ENCODE measurements at regions not wholly inside any gene's neighbourhood (a gene's known extent, or its start where the extent isn't known, plus 50 kb on each side); places are given as distances from the start of the nearest gene placed in this dataset.
"Not testable (repeated sequence)": the region's sequence is repeated elsewhere in the genome, so short reads cannot be mapped to it uniquely, and the experiment has no call there.

- ATAC-seq: not testable (repeated sequence)
Measured at GRCh38 chr14:105923520-105924191, 397.3 kb downstream of the TMEM121 start.

GRCh38 chr14:105924951-105925591 lies 398.7 kb downstream of the TMEM121 start:
- ATAC-seq: no peak

DNA sequence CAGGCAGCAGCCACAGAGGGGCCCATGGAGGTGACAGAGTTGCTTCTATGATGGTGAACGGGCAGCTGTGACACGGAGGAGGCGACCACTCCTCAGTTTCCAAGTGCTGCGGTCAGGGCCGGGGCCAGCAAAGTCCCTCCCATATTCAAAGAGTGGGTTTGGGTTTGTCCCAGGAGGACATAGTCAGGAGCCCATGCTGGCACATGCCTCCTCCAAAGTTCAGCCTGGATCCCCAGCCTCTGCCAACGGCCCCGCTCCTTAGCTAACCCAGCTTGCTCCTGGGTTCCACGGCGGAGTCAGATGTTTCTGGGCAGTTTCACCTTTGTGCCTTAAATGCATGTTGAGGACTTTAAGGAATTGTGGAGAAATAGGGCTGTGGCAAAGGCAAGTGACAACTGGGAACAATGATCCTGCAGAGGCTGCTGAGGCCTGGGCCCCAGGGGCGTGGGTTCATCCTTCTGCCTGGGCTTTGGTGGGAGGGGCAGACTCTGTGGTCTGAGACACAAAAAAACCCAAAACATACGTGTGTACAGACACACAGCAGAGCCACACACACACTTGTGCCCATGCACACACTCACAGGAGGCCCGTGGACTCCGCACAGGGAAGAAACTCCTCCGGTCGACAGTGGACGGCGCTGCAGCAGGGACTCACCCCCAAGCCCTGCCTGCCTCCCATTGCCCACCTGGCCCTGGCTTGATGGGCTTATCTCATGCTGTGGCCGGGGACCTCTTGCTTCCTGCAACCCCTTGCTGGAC lies 399.4 kb downstream of the TMEM121 start:
- ATAC-seq: no peak

- no peak for ATAC-seq
Measured at GRCh38 chr14:105926373-105927095, 400.2 kb downstream of the TMEM121 start.

DNA sequence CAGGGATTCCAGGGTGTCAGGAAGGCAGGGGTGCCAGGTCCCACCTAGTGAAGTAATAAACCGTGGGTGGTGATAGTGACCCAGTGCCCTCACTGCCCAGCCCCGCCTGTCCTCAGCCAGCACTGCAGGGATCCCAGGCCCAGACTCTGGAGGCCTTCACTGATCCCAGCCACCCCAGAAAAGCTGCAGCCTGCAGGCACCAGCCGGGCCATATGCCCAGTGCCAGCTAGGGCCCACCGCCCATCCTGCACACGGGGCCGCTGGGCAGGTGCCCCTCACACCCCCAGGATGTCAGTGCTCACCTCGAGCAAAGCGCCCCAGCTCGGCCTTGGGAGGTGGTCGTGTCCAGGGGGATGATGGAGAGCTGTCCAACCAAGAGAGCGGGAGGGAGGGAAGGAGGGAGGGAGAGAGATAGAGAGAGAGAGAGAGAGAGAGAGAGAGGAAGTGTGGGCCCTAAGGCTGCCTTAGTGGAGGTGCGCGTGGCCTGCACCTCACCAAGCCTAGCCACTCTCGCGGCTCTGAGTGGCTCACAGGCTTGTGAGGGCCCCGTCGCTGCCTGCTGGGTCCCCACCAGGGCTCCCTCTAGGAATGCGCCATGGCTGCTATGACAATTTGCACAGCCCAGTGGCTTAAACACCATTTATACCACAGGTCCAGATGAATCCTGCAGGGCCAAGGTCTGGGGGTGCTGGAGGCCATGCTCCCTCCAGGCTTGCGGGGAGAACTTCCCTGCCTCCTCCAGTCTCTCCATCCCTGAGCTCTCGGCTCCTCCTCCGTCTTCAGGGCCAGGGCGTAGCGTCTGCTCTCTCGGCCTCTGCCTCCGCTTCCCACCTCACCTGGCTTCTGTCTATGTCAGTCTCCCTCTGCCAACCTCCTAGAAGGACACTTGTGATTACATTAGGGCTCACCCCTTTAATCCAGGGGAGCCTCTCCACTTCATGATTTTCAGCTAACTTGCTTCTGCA lies 401.0 kb downstream of the TMEM121 start:
- no peak for ATAC-seq

DNA sequence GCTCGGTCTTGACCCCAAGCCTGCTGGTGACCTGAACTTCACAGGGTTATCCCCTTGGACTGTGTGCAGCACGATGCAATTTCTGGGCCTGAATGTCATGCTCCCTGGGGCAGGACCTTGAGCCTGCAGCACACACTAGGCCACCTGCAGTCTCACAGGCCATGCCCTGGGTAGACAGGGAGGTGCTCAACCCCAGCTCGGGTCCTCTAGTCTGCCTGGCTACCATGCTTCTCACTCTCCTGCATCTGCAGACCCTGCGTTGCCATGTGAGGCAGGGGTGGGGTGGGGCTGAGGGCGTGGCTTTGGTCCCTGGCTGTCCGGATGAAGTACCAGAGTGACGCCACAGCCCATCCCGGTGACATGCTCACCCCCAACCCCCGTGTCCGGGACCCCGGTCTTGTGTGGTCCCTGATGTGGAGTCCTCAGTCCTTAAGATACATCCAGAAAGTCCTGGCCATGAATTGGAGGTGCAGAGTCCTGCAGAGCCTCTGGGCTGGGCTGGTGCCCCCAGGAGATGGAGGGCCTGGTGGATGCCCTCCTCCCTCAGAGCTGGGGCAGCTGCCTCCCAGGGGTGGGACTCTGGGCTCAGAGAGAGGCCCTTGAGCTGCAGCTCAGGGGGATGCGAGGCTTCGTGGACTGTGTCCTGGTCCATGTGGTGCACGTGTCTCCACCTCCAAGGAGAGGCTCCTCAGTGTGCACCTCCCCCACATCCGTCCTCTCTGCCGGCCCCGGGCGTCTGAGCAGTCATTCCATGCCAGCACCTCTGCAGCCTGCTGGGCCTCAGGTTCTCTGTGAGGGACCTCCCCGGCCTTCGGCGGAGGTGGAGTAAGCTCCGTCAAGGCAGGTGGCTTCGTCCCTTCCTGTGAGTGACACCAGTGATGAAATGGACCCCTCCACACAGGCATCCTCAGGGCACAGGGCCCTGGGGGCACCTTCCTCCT lies 402.1 kb downstream of the TMEM121 start:
- not testable (repeated sequence) for ATAC-seq

DNA sequence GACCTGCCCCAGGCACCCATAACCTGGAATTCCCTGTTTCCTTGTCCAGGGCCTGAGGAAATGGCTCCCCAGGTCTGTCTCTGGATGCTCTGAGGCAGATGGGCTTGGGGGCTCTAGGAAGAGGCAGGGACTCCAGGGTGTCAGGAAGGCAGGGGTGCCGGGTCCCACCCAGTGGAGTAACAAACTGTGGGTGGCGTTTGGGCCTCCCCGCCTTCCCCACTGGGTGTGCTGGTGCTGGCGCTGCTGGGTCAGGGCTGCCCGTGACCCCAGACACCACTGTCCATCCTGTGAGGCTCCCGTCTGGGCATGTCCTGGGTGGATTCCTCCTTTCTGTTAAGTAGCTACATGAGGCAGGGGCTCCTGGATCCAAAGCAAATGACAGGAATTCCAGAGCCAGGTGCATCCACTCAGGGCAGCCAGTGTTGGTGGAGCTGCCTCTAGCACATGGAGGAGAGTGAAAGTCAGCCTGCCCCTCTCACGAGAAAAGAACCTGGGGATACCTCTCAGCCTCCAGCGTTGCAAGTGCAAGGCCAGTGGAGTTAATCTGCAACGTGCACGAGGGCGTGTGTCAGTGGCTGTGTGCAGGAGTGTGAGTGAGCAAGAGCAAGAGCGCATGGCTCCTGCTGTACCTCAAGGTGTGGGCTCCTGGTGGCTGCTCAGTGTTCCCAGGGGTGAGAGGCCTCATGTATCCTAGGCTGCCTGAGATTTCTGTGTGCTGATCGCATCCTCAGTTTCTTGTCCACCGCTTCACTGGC lies 403.1 kb downstream of the TMEM121 start:
- ATAC-seq: no peak

- ATAC-seq: no peak
Measured at GRCh38 chr14:105930572-105930971, 404.2 kb downstream of the TMEM121 start.

- ATAC-seq: no peak
Measured at GRCh38 chr14:105931808-105932483, 405.6 kb downstream of the TMEM121 start.

DNA sequence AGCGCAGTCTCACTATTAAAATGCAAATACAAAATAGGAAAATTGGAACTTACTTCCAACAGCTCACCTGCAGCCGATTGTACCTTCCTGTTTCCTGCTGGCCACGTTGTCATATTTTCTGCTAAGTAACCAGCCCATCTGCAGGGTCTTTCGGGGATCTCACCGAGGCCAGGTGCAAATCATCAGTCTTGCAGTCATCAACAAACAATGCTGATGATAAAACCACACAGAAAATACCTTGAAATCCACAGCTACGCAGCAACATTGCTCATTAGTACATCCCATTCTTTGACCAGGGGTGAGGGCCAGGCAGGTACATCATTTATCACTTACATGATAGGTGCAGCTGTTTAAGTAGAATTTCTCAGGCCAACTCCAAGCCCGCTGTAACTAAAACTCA lies 406.9 kb downstream of the TMEM121 start:
- ATAC-seq: no peak

DNA sequence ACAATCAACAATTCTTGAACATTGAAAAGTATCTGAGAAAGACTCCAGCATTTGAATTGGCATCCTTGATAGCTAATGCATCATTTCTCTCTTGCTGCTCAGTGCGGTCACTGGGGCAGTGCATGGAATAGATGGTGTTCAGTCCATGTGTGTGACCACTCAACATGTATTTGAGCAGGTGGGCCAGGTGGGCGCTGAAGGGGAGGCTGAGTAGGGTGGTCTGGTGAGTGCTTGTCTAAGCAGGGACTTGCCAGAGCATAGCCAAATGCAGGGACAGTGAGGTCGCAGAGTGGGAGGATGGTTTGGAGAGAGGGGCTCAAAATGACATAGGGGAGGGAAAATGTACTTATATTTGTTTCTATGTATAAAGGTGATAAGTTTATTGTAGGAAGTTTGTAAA lies 409.0 kb downstream of the TMEM121 start:
- ATAC-seq: no peak

DNA sequence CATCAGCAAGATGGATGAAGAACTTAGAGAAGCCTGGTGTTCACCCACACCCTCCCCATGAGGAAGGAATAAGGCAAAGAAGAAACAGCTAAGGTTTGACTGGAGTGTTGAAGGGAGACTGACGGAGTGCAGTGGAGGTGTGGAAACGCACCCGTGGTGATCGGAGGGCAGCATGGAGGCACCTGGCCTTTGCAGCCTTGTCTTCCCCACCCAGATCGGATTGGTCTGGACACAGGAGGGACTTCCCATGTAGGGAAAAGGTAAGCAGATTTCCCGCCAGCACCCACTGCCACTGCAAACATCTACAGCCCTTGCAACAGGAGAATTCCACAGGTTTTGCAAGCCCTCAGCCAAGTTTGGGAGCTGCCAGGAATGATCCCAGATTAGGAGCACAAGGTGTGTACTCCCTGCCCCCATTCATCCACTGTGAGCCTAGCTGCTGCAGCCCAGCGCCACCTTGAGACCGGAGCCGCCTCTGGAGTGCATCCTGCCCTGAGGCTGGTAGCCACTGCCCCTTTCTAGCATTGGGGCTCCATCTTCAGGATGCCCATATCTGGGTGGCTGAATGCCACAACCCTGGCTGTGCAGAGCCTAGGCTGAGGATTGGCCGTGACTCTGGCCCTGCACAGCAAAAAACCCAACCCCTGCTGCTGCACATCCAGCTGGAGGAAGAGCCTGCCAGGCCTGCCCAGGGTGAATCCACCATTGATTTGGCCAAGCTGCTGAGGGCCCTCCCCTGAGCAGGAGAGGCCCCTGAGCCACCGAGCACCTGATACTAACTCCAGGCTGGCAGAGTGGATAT lies 411.1 kb downstream of the TMEM121 start:
- no peak for ATAC-seq

DNA sequence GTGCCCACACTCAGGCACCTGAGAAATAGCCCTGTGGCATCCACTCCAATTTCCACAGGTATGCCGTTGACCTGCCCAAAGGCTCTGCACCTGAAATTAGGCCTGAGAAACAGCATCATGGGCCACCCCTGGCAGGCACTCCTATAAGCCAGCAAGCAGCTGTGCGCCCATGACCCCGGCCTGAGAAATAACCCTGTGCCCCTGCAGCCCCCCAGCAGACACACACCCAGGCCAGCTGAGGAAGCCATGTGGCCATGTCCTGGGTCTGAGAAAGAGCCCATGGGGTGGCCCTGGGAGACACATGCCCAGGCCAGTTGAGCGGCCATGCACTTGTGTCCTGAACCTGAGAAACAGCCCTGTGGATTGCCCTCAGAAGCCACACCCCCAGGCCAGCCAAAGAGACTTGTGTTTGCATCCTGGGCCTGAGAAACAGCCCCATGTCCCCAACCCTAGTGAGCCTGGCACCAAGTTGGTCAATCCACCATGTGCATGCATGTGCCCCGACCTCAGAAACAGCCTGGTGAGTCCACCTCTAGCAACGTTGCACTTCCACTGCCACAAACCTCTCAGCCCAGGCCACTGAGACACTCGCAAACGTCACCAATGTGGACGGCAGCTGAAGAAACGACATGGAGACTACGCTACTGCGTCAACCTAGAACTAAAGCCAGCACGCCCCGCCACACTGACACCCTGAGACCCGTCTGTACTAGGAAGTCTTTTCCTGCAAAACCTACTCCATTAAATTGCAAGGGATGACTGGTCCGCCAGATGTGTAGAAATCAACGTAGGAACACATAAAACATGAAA lies 411.9 kb downstream of the TMEM121 start:
- no peak for ATAC-seq

DNA sequence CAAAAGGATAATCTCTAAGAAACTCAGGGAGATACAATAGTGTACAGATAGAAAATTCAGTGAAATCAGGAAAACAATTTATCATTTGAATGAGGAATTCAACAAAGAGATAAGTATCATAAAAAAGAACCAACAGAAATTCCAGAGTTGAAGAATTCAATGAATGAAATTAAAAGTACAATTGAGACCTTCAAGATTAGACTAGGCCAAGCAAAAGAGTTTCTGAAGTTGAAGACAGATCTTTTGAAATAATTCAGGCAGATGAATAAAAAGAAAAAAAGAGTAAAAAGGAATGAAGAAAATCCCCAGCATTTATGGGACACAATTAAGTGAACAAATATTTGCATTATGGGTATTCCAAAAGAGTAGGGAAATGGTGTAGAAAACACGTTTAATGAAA lies 412.6 kb downstream of the TMEM121 start:
- no peak for ATAC-seq

GRCh38 chr14:105939810-105940508 lies 413.6 kb downstream of the TMEM121 start:
- no peak for ATAC-seq

- ATAC-seq: no peak
Measured at GRCh38 chr14:105940534-105941225, 414.3 kb downstream of the TMEM121 start.
